ENCODE measurements at regions not wholly inside any gene's neighbourhood (a gene's known extent, or its start where the extent isn't known, plus 50 kb on each side); places are given as distances from the start of the nearest gene placed in this dataset.

GRCh38 chr13:62629618-62630017 is 1214.0 kb upstream of the PCDH20 start:
- no peak for DNase-seq

- DNase-seq = no peak
These were observed 1211.6 kb upstream of the PCDH20 start for GRCh38 chr13:62627226-62627625.

- DNase-seq = no peak
These were observed 1211.1 kb upstream of the PCDH20 start for GRCh38 chr13:62626771-62627170.

- no peak for DNase-seq
These were observed 1209.7 kb upstream of the PCDH20 start for GRCh38 chr13:62625214-62625881.

- no peak for DNase-seq
These were observed 1198.2 kb upstream of the PCDH20 start for GRCh38 chr13:62613819-62614218.

- no peak for DNase-seq
These were observed 1195.7 kb upstream of the PCDH20 start for GRCh38 chr13:62611343-62611742.

GRCh38 chr13:62598708-62599107 is 1183.1 kb upstream of the PCDH20 start:
- DNase-seq = no peak

- DNase-seq = no peak
These were observed 1180.3 kb upstream of the PCDH20 start for GRCh38 chr13:62595976-62596375.

- no peak for DNase-seq
These were observed 1178.2 kb upstream of the PCDH20 start for GRCh38 chr13:62593804-62594203.

GRCh38 chr13:62583466-62583865 is 1167.8 kb upstream of the PCDH20 start:
- no peak for DNase-seq

GRCh38 chr13:62578402-62578801 is 1162.8 kb upstream of the PCDH20 start:
- DNase-seq = no peak

GRCh38 chr13:62564770-62565169 is 1149.1 kb upstream of the PCDH20 start:
- DNase-seq = no peak

GRCh38 chr13:62563251-62563650 is 1147.6 kb upstream of the PCDH20 start:
- DNase-seq = no peak

GRCh38 chr13:62556978-62557377 is 1141.3 kb upstream of the PCDH20 start:
- no peak for DNase-seq

GRCh38 chr13:62551588-62551987 is 1135.9 kb upstream of the PCDH20 start:
- no peak for DNase-seq

- DNase-seq = no peak
These were observed 1129.3 kb upstream of the PCDH20 start for GRCh38 chr13:62544928-62545327.

- no peak for DNase-seq
These were observed 1121.9 kb upstream of the PCDH20 start for GRCh38 chr13:62537593-62537992.

- no peak for DNase-seq
These were observed 1110.0 kb upstream of the PCDH20 start for GRCh38 chr13:62525652-62526051.

- DNase-seq = no peak
These were observed 1108.8 kb upstream of the PCDH20 start for GRCh38 chr13:62524498-62524897.

- DNase-seq = no peak
These were observed 1108.4 kb upstream of the PCDH20 start for GRCh38 chr13:62524061-62524460.

GRCh38 chr13:62512194-62513141 is 1096.8 kb upstream of the PCDH20 start:
- peak in 27 of 56 donors; percentile 0 to 25 (median 4) for DNase-seq

GRCh38 chr13:62510906-62511655 is 1095.4 kb upstream of the PCDH20 start:
- no peak for DNase-seq

All from nucleus accumbens (tissue), 56 donors.